CD8-positive, alpha-beta memory T cell (primary cell): ENCODE measurements at regions not wholly inside any gene's neighbourhood (a gene's known extent, or its start where the extent isn't known, plus 50 kb on each side); places are given as distances from the start of the nearest gene placed in this dataset.

ENCODE experiments used
- CTCF ChIA-PET: fragments of 350-600 bp; sonication (Branson Sonifier 250); formaldehyde crosslinking; loops from one replicate; lab custom pipeline; 2021; ENCODE audit warnings: antibody characterized with exemption; lab: Charles Lee
- POLR2A ChIA-PET: fragments of 350-600 bp; sonication (Branson Sonifier 250); formaldehyde crosslinking; loops from one replicate; lab custom pipeline; 2021; ENCODE audit warnings: antibody characterized with exemption; lab: Charles Lee
- DNase-seq, 5 donors: peaks; one replicate each; pipeline versions ENCODE4 v3.0.0 to v3.0.0-alpha.2; 2020 to 2022; ENCODE audit warnings: mixed read lengths in 1 of 5
- H3K27ac ChIP-seq: one replicate; pipeline ENCODE4 v1.7.0; 2013; ENCODE audit warnings: low read depth, mild to moderate bottlenecking, low read length, moderate library complexity
- H3K27me3 ChIP-seq: 2 replicates; pipeline ENCODE4 v1.7.0; 2013; ENCODE audit warnings: low read length, mild to moderate bottlenecking; ENCODE audit not compliant: insufficient read depth, poor library complexity, severe bottlenecking
- H3K36me3 ChIP-seq: 2 replicates; pipeline ENCODE4 v1.7.0; 2013; ENCODE audit warnings: mild to moderate bottlenecking, low read length, moderate library complexity; ENCODE audit not compliant: insufficient read depth
- H3K4me1 ChIP-seq: 2 replicates; pipeline ENCODE4 v1.7.0; 2013; ENCODE audit warnings: mild to moderate bottlenecking, low read length, moderate library complexity; ENCODE audit not compliant: insufficient read depth
- H3K4me3 ChIP-seq: 2 replicates; pipeline ENCODE4 v1.7.0; 2013; ENCODE audit warnings: mild to moderate bottlenecking, low read length
- H3K9me3 ChIP-seq: 2 replicates; pipeline ENCODE4 v1.7.0; 2013; ENCODE audit warnings: mild to moderate bottlenecking, low read length
- H3K27ac Mint-ChIP-seq, 8 donors: one replicate each; pipeline ENCODE4 v1.8.0; 2020 to 2021; ENCODE audit warnings: mixed read lengths in 8 of 8, mild to moderate bottlenecking in 6 of 8, inconsistent platforms in 3 of 8, moderate library complexity in 3 of 8
- H3K27me3 Mint-ChIP-seq, 2 donors: one replicate each; pipeline ENCODE4 v1.8.0; 2020 to 2021; ENCODE audit warnings: mixed read lengths in 2 of 2, mild to moderate bottlenecking in 1 of 2, moderate library complexity in 1 of 2
- H3K36me3 Mint-ChIP-seq, 3 donors: one replicate each; pipeline ENCODE4 v1.8.0; 2020 to 2021; ENCODE audit warnings: mixed read lengths in 3 of 3, inconsistent platforms in 1 of 3, mild to moderate bottlenecking in 1 of 3
- H3K4me1 Mint-ChIP-seq, 3 donors: one replicate each; pipeline ENCODE4 v1.8.0; 2020 to 2021; ENCODE audit warnings: mixed read lengths in 3 of 3, inconsistent platforms in 1 of 3, mild to moderate bottlenecking in 1 of 3
- H3K4me3 Mint-ChIP-seq, 7 donors: one replicate each; pipeline ENCODE4 v1.8.0; 2020 to 2021; ENCODE audit warnings: mixed read lengths in 7 of 7, mild to moderate bottlenecking in 6 of 7, moderate library complexity in 4 of 7, inconsistent platforms in 2 of 7
- H3K9me3 Mint-ChIP-seq, 5 donors: one replicate each; pipeline ENCODE4 v1.8.0; 2020 to 2022; ENCODE audit warnings: mixed read lengths in 5 of 5, mild to moderate bottlenecking in 3 of 5, moderate library complexity in 2 of 5, inconsistent platforms in 1 of 5

GRCh38 chr11:42591841-42592240 lies 720.0 kb upstream of the API5 start:
- Mint-ChIP-seq H3K4me1 (no peaks in the 10 kb centered on the region), H3K36me3 (no peaks in the 10 kb centered on the region), H3K27me3 (no peaks in the 10 kb centered on the region), H3K4me3 (no peak overlapping the region), H3K9me3 (peaks cover 0 to 10% (median 8%) of the 10 kb centered on the region in 5 donors), H3K27ac (no peak overlapping the region)
- H3K9me3 ChIP-seq: no peaks in the 10 kb centered on the region
- no peak for DNase-seq
- CTCF ChIA-PET: no interaction called here
- no peak overlapping the region for H3K4me3 ChIP-seq
- H3K27ac ChIP-seq: no peak overlapping the region
- H3K36me3 ChIP-seq: no peaks in the 10 kb centered on the region
- H3K4me1 ChIP-seq: no peaks in the 10 kb centered on the region
- H3K27me3 ChIP-seq: no peaks in the 10 kb centered on the region
- POLR2A ChIA-PET: no interaction called here

GRCh38 chr11:42593441-42593840 lies 718.4 kb upstream of the API5 start:
- Histone ChIP-seq H3K4me1 (no peaks in the 10 kb centered on the region), H3K9me3 (no peaks in the 10 kb centered on the region), H3K27me3 (no peaks in the 10 kb centered on the region), H3K27ac (no peak overlapping the region), H3K36me3 (no peaks in the 10 kb centered on the region), H3K4me3 (no peak overlapping the region)
- ChIA-PET POLR2A (no interaction called here), CTCF (no interaction called here)
- Mint-ChIP-seq H3K4me1 (no peaks in the 10 kb centered on the region), H3K27me3 (no peaks in the 10 kb centered on the region), H3K9me3 (peaks cover 0 to 8% (median 6%) of the 10 kb centered on the region in 5 donors), H3K27ac (no peak overlapping the region), H3K4me3 (no peak overlapping the region), H3K36me3 (no peaks in the 10 kb centered on the region)
- no peak for DNase-seq

GRCh38 chr11:42595876-42596275 lies 715.9 kb upstream of the API5 start:
- no peaks in the 10 kb centered on the region for H3K27me3 Mint-ChIP-seq
- Histone ChIP-seq H3K4me3 (no peak overlapping the region), H3K27me3 (no peaks in the 10 kb centered on the region), H3K27ac (no peak overlapping the region), H3K36me3 (no peaks in the 10 kb centered on the region), H3K9me3 (no peaks in the 10 kb centered on the region), H3K4me1 (no peaks in the 10 kb centered on the region)
- peaks cover 0 to 8% (median 5%) of the 10 kb centered on the region in 5 donors for H3K9me3 Mint-ChIP-seq
- H3K27ac Mint-ChIP-seq: no peak overlapping the region
- ChIA-PET POLR2A (no interaction called here), CTCF (no interaction called here)
- H3K4me1 Mint-ChIP-seq: no peaks in the 10 kb centered on the region
- no peaks in the 10 kb centered on the region for H3K36me3 Mint-ChIP-seq
- no peak for DNase-seq
- no peak overlapping the region for H3K4me3 Mint-ChIP-seq

DNA sequence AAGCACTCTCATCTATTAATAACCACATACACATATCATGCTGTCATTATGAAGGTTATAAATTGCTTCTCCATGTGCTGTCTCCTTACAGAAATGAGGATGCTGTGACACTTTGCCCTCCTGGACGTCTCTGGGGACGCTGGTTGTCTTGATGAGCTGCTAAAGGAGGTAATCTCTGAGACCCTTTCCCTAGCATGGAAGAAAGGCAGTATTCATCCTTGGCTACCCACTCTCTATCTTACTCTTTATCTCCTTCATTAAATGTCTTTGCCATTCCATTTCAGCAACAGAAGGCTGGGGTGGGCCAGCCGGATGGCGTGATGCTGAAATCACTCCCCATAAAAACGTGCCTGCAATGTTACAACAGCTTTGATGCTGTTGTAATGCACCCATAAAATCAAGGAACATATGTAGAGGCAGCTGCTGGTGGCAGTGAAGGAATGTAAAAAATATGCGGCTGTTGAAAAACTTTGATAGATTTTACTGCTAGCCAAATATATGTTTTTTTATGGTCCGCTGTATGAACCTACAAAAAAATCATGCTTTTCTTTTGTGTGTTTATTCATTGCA lies 715.1 kb upstream of the API5 start:
- Mint-ChIP-seq H3K4me3 (no peak overlapping the region), H3K36me3 (no peaks in the 10 kb centered on the region), H3K27ac (no peak overlapping the region), H3K27me3 (no peaks in the 10 kb centered on the region), H3K9me3 (peaks cover 0 to 8% (median 5%) of the 10 kb centered on the region in 5 donors), H3K4me1 (no peaks in the 10 kb centered on the region)
- DNase-seq: no peak
- POLR2A ChIA-PET: no interaction called here
- no peaks in the 10 kb centered on the region for H3K9me3 ChIP-seq
- no peak overlapping the region for H3K4me3 ChIP-seq
- no peak overlapping the region for H3K27ac ChIP-seq
- H3K27me3 ChIP-seq: no peaks in the 10 kb centered on the region
- CTCF ChIA-PET: no interaction called here
- no peaks in the 10 kb centered on the region for H3K4me1 ChIP-seq
- no peaks in the 10 kb centered on the region for H3K36me3 ChIP-seq

DNA sequence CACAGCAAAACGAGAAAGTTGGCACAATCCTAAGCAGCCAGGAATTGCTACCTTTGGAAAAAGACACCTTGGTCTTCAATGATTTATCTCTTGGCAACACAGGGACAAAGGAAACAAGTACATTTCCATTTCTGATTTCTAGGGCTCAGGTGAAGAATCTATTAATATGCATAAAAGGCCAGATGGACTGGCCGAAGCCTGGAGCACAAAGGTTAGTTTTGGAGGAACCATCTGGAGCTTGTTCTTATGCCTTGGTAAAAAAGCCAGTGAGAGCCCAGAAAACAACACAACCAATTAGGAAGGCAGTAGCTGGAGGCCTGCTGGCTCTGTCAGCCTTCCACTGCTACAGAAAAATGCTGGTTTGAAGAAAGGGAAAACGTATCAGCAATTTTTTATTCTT lies 713.5 kb upstream of the API5 start:
- H3K4me3 ChIP-seq: no peak overlapping the region
- no peak overlapping the region for H3K27ac ChIP-seq
- no peaks in the 10 kb centered on the region for H3K36me3 ChIP-seq
- CTCF ChIA-PET: no interaction called here
- H3K9me3 Mint-ChIP-seq: peaks cover 0 to 7% (median 5%) of the 10 kb centered on the region in 5 donors
- no peaks in the 10 kb centered on the region for H3K4me1 Mint-ChIP-seq
- H3K27me3 ChIP-seq: no peaks in the 10 kb centered on the region
- no peak overlapping the region for H3K27ac Mint-ChIP-seq
- POLR2A ChIA-PET: no interaction called here
- no peaks in the 10 kb centered on the region for H3K4me1 ChIP-seq
- H3K9me3 ChIP-seq: no peaks in the 10 kb centered on the region
- no peak for DNase-seq
- H3K36me3 Mint-ChIP-seq: no peaks in the 10 kb centered on the region
- no peaks in the 10 kb centered on the region for H3K27me3 Mint-ChIP-seq
- H3K4me3 Mint-ChIP-seq: no peak overlapping the region

DNA sequence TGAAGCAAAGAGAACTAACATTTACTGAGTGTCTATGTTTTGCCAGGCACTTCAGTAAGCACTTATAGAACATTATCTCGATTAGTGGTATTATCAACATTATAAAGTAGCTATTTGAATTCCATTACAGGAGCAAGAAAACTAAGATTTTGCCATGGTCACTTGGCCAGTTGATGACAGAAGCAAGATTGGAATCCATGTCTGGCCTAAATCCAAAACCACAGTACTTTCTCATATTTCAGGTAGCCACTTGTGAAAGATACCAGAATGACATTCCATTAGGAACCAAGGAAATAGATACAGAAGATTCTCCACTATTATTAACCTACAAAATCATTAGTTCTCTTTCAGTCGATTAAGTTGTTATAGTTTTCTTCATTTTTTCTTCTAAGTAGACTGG lies 691.0 kb upstream of the API5 start:
- H3K36me3 Mint-ChIP-seq: no peaks in the 10 kb centered on the region
- POLR2A ChIA-PET: no interaction called here
- H3K36me3 ChIP-seq: no peaks in the 10 kb centered on the region
- CTCF ChIA-PET: no interaction called here
- no peak overlapping the region for H3K4me3 ChIP-seq
- no peaks in the 10 kb centered on the region for H3K4me1 ChIP-seq
- no peak for DNase-seq
- H3K27me3 ChIP-seq: no peaks in the 10 kb centered on the region
- no peaks in the 10 kb centered on the region for H3K9me3 ChIP-seq
- H3K27me3 Mint-ChIP-seq: no peaks in the 10 kb centered on the region
- no peak overlapping the region for H3K27ac ChIP-seq
- no peak overlapping the region for H3K4me3 Mint-ChIP-seq
- H3K4me1 Mint-ChIP-seq: no peaks in the 10 kb centered on the region
- peaks cover 7 to 24% (median 9%) of the 10 kb centered on the region in 5 donors for H3K9me3 Mint-ChIP-seq
- H3K27ac Mint-ChIP-seq: no peak overlapping the region

GRCh38 chr11:42625757-42626665 lies 685.8 kb upstream of the API5 start:
- H3K27ac ChIP-seq: no peak overlapping the region
- peaks cover 0 to 28% (median 7%) of the 10 kb centered on the region in 5 donors for H3K9me3 Mint-ChIP-seq
- H3K9me3 ChIP-seq: no peaks in the 10 kb centered on the region
- no peaks in the 10 kb centered on the region for H3K27me3 ChIP-seq
- H3K27ac Mint-ChIP-seq: no peak overlapping the region
- no peak for DNase-seq
- CTCF ChIA-PET: no interaction called here
- H3K27me3 Mint-ChIP-seq: no peaks in the 10 kb centered on the region
- H3K4me1 ChIP-seq: no peaks in the 10 kb centered on the region
- POLR2A ChIA-PET: no interaction called here
- no peak overlapping the region for H3K4me3 Mint-ChIP-seq
- no peaks in the 10 kb centered on the region for H3K36me3 ChIP-seq
- no peak overlapping the region for H3K4me3 ChIP-seq
- no peaks in the 10 kb centered on the region for H3K4me1 Mint-ChIP-seq
- no peaks in the 10 kb centered on the region for H3K36me3 Mint-ChIP-seq

GRCh38 chr11:42631220-42631843 lies 680.5 kb upstream of the API5 start:
- no peak overlapping the region for H3K4me3 Mint-ChIP-seq
- POLR2A ChIA-PET: no interaction called here
- no peak for DNase-seq
- Histone ChIP-seq H3K4me3 (no peak overlapping the region), H3K27ac (no peak overlapping the region), H3K36me3 (no peaks in the 10 kb centered on the region), H3K4me1 (no peaks in the 10 kb centered on the region), H3K9me3 (no peaks in the 10 kb centered on the region), H3K27me3 (no peaks in the 10 kb centered on the region)
- H3K27me3 Mint-ChIP-seq: no peaks in the 10 kb centered on the region
- no peaks in the 10 kb centered on the region for H3K4me1 Mint-ChIP-seq
- H3K9me3 Mint-ChIP-seq: peaks cover 3 to 34% (median 7%) of the 10 kb centered on the region in 5 donors
- CTCF ChIA-PET: no interaction called here
- no peak overlapping the region for H3K27ac Mint-ChIP-seq
- H3K36me3 Mint-ChIP-seq: no peaks in the 10 kb centered on the region
